ENCODE measurements at regions not wholly inside any gene's neighbourhood (a gene's known extent, or its start where the extent isn't known, plus 50 kb on each side); places are given as distances from the start of the nearest gene placed in this dataset.

DNA sequence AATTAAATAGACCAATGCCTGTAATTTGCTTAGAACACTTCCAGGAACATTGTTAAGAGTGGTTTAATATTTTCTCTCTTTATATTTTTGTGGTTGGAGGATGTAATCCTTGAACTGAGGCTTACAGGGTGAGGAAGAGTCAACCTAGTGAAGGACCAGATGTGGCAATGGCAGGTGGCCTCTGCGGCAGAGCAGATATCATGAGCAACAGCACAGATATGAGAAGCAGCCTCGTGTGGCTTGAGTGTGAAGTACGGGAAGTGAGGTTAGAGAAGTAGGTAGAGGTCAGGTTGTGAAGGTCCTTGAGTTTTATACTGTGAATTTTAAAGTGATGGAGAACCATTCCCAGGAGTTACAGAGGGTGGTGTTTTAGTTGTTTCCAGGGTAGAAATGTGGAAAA, 417.6 kb upstream of the SUCLG2 start:
- H3K27me3 ChIP-seq (ENCODE audit: insufficient read depth, poor library complexity, severe bottlenecking), result no peaks in the 10 kb centered on the region
- no peak for DNase-seq (ENCODE audit: low read depth in 1 of 2, low spot score in 1 of 2)
- H3K27ac ChIP-seq (replicated peaks), result no peak overlapping the region
- TF ChIP-seq, protein P1, sequence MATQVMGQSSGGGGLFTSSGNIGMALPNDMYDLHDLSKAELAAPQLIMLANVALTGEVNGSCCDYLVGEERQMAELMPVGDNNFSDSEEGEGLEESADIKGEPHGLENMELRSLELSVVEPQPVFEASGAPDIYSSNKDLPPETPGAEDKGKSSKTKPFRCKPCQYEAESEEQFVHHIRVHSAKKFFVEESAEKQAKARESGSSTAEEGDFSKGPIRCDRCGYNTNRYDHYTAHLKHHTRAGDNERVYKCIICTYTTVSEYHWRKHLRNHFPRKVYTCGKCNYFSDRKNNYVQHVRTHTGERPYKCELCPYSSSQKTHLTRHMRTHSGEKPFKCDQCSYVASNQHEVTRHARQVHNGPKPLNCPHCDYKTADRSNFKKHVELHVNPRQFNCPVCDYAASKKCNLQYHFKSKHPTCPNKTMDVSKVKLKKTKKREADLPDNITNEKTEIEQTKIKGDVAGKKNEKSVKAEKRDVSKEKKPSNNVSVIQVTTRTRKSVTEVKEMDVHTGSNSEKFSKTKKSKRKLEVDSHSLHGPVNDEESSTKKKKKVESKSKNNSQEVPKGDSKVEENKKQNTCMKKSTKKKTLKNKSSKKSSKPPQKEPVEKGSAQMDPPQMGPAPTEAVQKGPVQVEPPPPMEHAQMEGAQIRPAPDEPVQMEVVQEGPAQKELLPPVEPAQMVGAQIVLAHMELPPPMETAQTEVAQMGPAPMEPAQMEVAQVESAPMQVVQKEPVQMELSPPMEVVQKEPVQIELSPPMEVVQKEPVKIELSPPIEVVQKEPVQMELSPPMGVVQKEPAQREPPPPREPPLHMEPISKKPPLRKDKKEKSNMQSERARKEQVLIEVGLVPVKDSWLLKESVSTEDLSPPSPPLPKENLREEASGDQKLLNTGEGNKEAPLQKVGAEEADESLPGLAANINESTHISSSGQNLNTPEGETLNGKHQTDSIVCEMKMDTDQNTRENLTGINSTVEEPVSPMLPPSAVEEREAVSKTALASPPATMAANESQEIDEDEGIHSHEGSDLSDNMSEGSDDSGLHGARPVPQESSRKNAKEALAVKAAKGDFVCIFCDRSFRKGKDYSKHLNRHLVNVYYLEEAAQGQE (IDR thresholded peaks at IDR 0.05; ENCODE audit: insufficient replicate concordance, low read depth), result no peak
- TF ChIP-seq, protein P2, sequence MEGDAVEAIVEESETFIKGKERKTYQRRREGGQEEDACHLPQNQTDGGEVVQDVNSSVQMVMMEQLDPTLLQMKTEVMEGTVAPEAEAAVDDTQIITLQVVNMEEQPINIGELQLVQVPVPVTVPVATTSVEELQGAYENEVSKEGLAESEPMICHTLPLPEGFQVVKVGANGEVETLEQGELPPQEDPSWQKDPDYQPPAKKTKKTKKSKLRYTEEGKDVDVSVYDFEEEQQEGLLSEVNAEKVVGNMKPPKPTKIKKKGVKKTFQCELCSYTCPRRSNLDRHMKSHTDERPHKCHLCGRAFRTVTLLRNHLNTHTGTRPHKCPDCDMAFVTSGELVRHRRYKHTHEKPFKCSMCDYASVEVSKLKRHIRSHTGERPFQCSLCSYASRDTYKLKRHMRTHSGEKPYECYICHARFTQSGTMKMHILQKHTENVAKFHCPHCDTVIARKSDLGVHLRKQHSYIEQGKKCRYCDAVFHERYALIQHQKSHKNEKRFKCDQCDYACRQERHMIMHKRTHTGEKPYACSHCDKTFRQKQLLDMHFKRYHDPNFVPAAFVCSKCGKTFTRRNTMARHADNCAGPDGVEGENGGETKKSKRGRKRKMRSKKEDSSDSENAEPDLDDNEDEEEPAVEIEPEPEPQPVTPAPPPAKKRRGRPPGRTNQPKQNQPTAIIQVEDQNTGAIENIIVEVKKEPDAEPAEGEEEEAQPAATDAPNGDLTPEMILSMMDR (IDR thresholded peaks at IDR 0.05; ENCODE audit: insufficient read depth, low read length), result no peak
- TF ChIP-seq SPI1 (IDR thresholded peaks at IDR 0.05; ENCODE audit: borderline replicate concordance, low read depth), result no peak
- no peak for TF ChIP-seq POLR2AphosphoS5 (IDR thresholded peaks at IDR 0.05; ENCODE audit: low read depth)
- no peak for TF ChIP-seq GABPA (IDR thresholded peaks at IDR 0.05; ENCODE audit: low read depth)
- H3K4me3 ChIP-seq (replicated peaks; ENCODE audit: insufficient read depth, low read length), result no peak overlapping the region

DNA sequence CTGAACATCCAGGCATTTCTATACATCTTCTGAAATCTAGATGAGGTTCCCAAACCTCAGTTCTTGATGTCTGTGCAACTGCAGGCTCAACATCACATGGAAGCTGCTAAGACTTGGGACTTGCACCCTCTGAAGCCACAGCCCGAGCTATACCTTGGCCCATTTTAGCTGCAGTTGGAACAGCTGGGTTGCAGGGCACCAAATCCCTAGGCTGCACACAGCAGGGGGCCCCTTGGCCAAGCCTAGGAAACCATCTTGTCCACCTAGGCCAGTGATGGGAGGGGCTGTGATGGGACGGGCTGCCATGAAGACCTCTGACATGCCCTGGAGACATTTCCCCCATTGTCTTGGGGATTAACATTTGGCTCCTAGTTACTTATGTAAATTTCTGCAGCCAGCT, 415.8 kb upstream of the SUCLG2 start:
- TF ChIP-seq, protein P1 (IDR thresholded peaks at IDR 0.05; ENCODE audit: insufficient replicate concordance, low read depth), result no peak
- TF ChIP-seq POLR2AphosphoS5 (IDR thresholded peaks at IDR 0.05; ENCODE audit: low read depth) (no peak), SPI1 (IDR thresholded peaks at IDR 0.05; ENCODE audit: borderline replicate concordance, low read depth) (no peak), GABPA (IDR thresholded peaks at IDR 0.05; ENCODE audit: low read depth) (no peak)
- TF ChIP-seq, protein P2 (IDR thresholded peaks at IDR 0.05; ENCODE audit: insufficient read depth, low read length), result no peak
- H3K4me3 ChIP-seq (replicated peaks; ENCODE audit: insufficient read depth, low read length), result no peak overlapping the region
- H3K27me3 ChIP-seq (ENCODE audit: insufficient read depth, poor library complexity, severe bottlenecking), result no peaks in the 10 kb centered on the region
- H3K27ac ChIP-seq (replicated peaks), result no peak overlapping the region
- DNase-seq (ENCODE audit: low read depth in 1 of 2, low spot score in 1 of 2), result no peak

DNA sequence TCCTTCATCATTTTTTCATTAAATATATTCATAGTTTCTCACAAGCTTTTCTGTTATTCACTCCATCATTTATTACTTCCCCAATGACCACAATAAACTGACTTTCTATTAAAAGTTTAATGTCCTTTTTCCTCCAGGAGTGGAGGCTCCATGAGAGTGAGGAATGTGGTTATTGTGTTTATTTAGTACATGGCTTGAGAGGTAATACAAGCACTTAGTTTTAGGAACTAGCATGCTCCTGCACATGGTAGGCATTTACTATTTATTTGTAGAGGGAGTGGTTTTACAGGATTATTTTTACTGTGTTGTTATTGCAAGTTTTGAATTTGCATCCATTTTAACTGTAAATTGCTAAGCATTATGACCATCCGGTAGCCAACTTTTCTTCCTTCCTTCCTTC, 412.9 kb upstream of the SUCLG2 start:
- no peak overlapping the region for H3K27ac ChIP-seq (replicated peaks)
- H3K4me3 ChIP-seq (replicated peaks; ENCODE audit: insufficient read depth, low read length), result no peak overlapping the region
- no peak for DNase-seq (ENCODE audit: low read depth in 1 of 2, low spot score in 1 of 2)
- no peaks in the 10 kb centered on the region for H3K27me3 ChIP-seq (ENCODE audit: insufficient read depth, poor library complexity, severe bottlenecking)
- no peak for TF ChIP-seq GABPA (IDR thresholded peaks at IDR 0.05; ENCODE audit: low read depth)
- TF ChIP-seq, protein P1 (IDR thresholded peaks at IDR 0.05; ENCODE audit: insufficient replicate concordance, low read depth), result no peak
- TF ChIP-seq, protein P2 (IDR thresholded peaks at IDR 0.05; ENCODE audit: insufficient read depth, low read length), result no peak
- TF ChIP-seq SPI1 (IDR thresholded peaks at IDR 0.05; ENCODE audit: borderline replicate concordance, low read depth), result no peak
- TF ChIP-seq POLR2AphosphoS5 (IDR thresholded peaks at IDR 0.05; ENCODE audit: low read depth), result no peak
